ENCODE measurements at regions not wholly inside any gene's neighbourhood (a gene's known extent, or its start where the extent isn't known, plus 50 kb on each side); places are given as distances from the start of the nearest gene placed in this dataset.

- TF ChIP-seq CTCF (IDR thresholded peaks at IDR 0.05), result no peak
- no peak for TF ChIP-seq POLR2A (IDR thresholded peaks at IDR 0.05)
- no peak for TF ChIP-seq POLR2AphosphoS5 (IDR thresholded peaks at IDR 0.05; ENCODE audit: insufficient read depth in 1 of 2, low read depth in 1 of 2)
Measured at GRCh38 chr10:120098232-120098930, 205.9 kb downstream of the SEC23IP start.
